WTC11 (cell line): ENCODE measurements at regions not wholly inside any gene's neighbourhood (a gene's known extent, or its start where the extent isn't known, plus 50 kb on each side); places are given as distances from the start of the nearest gene placed in this dataset.

Experiments used
- ARID4B ChIP-seq: sonication (generic); formaldehyde crosslinking; IDR thresholded peaks from 2 replicates; pipeline ENCODE4 v1.8.0; 2023; ENCODE audit warnings: missing genetic modification reagents, mild to moderate bottlenecking, borderline replicate concordance
- CREM ChIP-seq: sonication (generic); formaldehyde crosslinking; IDR thresholded peaks from 2 replicates; pipeline ENCODE4 v1.8.1; 2022; ENCODE audit warnings: mild to moderate bottlenecking, missing genetic modification reagents, moderate library complexity
- CTCF ChIP-seq: fragments of 200-600 bp; IDR thresholded peaks from 2 replicates; pipeline ENCODE4 v1.8.0; 2022; ENCODE audit warnings: antibody characterized with exemption
- ETV6 ChIP-seq: sonication (generic); formaldehyde crosslinking; IDR thresholded peaks from 2 replicates; pipeline ENCODE4 v1.8.1; 2022; ENCODE audit warnings: mild to moderate bottlenecking, missing genetic modification reagents
- JAZF1 ChIP-seq: fragments of 250-450 bp; sonication (Bioruptor Pico); IDR thresholded peaks from 2 replicates; pipeline ENCODE4 v1.9.0; 2021; ENCODE audit warnings: moderate library complexity, mild to moderate bottlenecking, inconsistent platforms
- NR2C2 ChIP-seq: sonication (generic); formaldehyde crosslinking; IDR thresholded peaks from 2 replicates; pipeline ENCODE4 v1.8.0; 2022; ENCODE audit warnings: mild to moderate bottlenecking, missing genetic modification reagents
- NR3C1 ChIP-seq: sonication (generic); formaldehyde crosslinking; conservative IDR thresholded peaks from 2 replicates; pipeline ENCODE4 v1.8.1; 2023; ENCODE audit warnings: low read depth, mild to moderate bottlenecking, missing genetic modification reagents
- RORB ChIP-seq: fragments of 250-450 bp; sonication (Bioruptor Pico); IDR thresholded peaks from 2 replicates; pipeline ENCODE4 v1.9.0; 2021; ENCODE audit warnings: mild to moderate bottlenecking
- TCF7 ChIP-seq: sonication (generic); formaldehyde crosslinking; IDR thresholded peaks from 2 replicates; pipeline ENCODE4 v1.8.0; 2022; ENCODE audit warnings: mild to moderate bottlenecking, low read depth, missing genetic modification reagents, moderate library complexity
- ZNF138 ChIP-seq: sonication (generic); formaldehyde crosslinking; conservative IDR thresholded peaks from 2 replicates; pipeline ENCODE4 v1.8.1; 2022; ENCODE audit warnings: mild to moderate bottlenecking, moderate library complexity, missing genetic modification reagents
- ZNF232 ChIP-seq: sonication (generic); formaldehyde crosslinking; IDR thresholded peaks from 2 replicates; pipeline ENCODE4 v1.8.0; 2022; ENCODE audit warnings: mild to moderate bottlenecking, missing genetic modification reagents
- ZNF425 ChIP-seq: fragments of 250-450 bp; sonication (Bioruptor Pico); conservative IDR thresholded peaks from 2 replicates; pipeline ENCODE4 v1.9.0; 2021; ENCODE audit warnings: mild to moderate bottlenecking
- TF ChIP-seq, protein P1 (sequence below): sonication (generic); formaldehyde crosslinking; conservative IDR thresholded peaks from 2 replicates; pipeline ENCODE4 v1.8.1; 2022; ENCODE audit warnings: mild to moderate bottlenecking, missing genetic modification reagents

DNA sequence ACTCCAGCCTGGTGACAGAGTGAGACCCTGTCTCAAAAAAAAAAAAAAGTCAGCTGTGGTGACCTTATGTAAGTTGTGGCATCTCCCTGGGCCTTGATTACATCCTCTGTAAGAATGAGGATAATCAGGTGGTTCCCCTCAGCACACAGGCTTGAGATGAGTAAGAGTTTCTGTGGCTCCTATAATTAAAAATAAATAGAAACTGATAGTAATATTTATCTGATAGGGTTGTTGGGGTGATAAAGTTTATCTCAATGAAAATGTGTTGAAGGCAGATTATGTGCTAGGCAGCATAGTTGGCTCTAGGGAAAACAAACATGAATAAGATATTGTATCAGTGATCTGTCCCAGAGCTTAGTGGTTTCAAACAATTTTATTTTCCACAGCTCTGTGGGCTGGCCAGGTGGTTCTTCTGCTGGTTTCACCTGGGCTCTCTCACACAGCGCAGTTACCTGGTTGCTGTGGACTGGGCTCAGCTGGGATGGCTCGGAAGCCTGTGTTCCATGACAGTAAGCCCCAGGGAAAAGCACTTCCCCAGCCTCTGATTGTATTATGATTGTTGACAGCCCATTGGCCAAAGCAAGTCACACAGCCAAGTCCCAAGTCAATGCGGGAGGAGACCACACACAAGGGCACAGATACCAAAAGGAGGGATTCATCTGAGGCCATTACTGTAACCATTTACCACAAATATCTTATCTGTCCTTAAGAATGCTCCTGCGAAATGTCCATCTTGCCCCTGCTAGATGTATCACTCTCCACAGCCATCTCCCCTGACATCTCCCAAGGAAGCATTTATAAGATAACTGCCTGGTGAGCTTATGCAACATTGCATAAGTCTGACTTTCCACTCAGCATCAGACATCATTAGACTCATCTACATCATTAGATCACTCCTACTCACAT is 151.7 kb downstream of the NUAK1 start:
- no peak for TF ChIP-seq CTCF
- no peak for TF ChIP-seq ZNF138
- TF ChIP-seq ZNF425 (CRISPR knock-in tag): no peak
- no peak for TF ChIP-seq CREM (CRISPR knock-in tag)
- TF ChIP-seq TCF7 (CRISPR knock-in tag): no peak
- no peak for TF ChIP-seq NR3C1 (CRISPR knock-in tag)
- TF ChIP-seq, protein P1, sequence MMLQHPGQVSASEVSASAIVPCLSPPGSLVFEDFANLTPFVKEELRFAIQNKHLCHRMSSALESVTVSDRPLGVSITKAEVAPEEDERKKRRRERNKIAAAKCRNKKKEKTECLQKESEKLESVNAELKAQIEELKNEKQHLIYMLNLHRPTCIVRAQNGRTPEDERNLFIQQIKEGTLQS (CRISPR knock-in tag): no peak
- TF ChIP-seq NR2C2 (CRISPR knock-in tag): no peak
- no peak for TF ChIP-seq JAZF1 (CRISPR knock-in tag)
- no peak for TF ChIP-seq ZNF232 (CRISPR knock-in tag)
- no peak for TF ChIP-seq RORB
- no peak for TF ChIP-seq ARID4B (CRISPR knock-in tag)
- no peak for TF ChIP-seq ETV6 (CRISPR knock-in tag)
